ENCODE measurements at regions not wholly inside any gene's neighbourhood (a gene's known extent, or its start where the extent isn't known, plus 50 kb on each side); places are given as distances from the start of the nearest gene placed in this dataset.

GRCh38 chr5:138648841-138649240 lies 73.6 kb upstream of the HSPA9 start:
- TF ChIP-seq, protein P1, sequence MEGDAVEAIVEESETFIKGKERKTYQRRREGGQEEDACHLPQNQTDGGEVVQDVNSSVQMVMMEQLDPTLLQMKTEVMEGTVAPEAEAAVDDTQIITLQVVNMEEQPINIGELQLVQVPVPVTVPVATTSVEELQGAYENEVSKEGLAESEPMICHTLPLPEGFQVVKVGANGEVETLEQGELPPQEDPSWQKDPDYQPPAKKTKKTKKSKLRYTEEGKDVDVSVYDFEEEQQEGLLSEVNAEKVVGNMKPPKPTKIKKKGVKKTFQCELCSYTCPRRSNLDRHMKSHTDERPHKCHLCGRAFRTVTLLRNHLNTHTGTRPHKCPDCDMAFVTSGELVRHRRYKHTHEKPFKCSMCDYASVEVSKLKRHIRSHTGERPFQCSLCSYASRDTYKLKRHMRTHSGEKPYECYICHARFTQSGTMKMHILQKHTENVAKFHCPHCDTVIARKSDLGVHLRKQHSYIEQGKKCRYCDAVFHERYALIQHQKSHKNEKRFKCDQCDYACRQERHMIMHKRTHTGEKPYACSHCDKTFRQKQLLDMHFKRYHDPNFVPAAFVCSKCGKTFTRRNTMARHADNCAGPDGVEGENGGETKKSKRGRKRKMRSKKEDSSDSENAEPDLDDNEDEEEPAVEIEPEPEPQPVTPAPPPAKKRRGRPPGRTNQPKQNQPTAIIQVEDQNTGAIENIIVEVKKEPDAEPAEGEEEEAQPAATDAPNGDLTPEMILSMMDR (IDR thresholded peaks at IDR 0.05; ENCODE audit: low read depth, low read length): no peak
- no peak for TF ChIP-seq POLR2A (IDR thresholded peaks at IDR 0.05; ENCODE audit: extremely low read depth, insufficient read length)

Data from NB4 (cell line).